Stimulated activated CD4-positive, alpha-beta T cell treated with anti-CD3 and anti-CD28 coated beads, TNF-alpha, amount 100 ng/mL, for 1 hour (primary cell): ENCODE measurements at regions not wholly inside any gene's neighbourhood (a gene's known extent, or its start where the extent isn't known, plus 50 kb on each side); places are given as distances from the start of the nearest gene placed in this dataset.

Experiments used
- DNase-seq, 3 donors: peaks; one replicate each; pipeline ENCODE4 v3.0.0-alpha.2; 2020; ENCODE audit warnings: low read depth in 3 of 3, low spot score in 1 of 3

DNA sequence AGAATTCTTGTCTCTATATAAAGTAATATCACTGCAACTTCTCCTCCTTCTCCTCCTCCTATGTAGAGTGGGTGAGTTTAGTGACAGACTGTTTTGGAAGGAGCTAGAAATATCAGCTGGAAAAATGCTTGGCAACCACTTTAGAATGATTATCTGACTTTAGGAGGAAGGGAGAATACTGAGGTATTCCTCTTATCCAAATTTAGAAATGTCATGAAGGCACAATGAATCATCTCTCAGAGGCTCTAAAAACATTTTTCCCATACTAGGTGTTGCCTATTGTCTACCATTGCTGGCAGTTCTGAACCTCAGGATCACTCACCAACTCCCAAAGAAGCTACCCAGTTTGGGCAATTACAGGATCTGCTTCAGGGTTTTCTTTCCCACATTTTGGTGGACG lies 306.6 kb upstream of the ATP2B1 start:
- no peak for DNase-seq

DNA sequence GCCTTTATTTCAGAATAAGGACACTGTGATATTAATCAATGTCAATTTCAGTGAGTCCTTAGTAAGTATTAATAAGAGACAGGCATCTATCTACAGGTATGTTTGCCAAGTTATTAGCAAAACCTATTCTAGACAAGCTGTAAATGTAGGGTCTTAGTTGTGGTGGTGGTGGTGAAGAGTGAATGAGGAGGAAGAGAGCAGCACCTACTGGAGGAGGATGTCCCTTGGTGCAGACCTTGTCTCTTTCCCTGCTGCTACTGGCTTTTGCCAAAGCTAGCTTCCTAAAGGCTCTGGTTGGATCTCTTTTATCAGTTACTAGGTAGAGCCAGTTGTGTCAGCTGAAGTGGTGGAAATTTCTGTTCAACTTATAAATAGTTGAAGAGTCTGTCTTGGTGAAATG lies 304.8 kb upstream of the ATP2B1 start:
- DNase-seq, result no peak

DNA sequence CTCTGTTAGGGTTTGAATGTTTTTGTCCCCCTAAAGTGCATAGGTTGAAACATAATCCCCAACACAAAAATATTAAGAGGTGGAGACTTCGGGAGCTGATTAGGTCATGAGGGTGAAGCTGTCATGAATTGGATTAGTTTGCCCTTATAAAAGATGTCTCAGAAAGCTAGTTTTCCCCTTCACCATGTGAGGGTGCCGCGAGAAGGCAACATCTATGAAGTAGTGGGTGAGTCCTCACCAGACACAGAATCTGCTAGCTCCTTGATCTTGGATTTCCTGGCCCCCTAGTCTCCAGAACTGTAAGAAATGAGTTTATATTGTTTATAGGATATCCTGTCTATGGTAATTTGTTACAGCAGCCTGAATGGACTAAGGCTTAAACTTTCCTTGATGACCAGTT lies 301.5 kb upstream of the ATP2B1 start:
- DNase-seq, result no peak

DNA sequence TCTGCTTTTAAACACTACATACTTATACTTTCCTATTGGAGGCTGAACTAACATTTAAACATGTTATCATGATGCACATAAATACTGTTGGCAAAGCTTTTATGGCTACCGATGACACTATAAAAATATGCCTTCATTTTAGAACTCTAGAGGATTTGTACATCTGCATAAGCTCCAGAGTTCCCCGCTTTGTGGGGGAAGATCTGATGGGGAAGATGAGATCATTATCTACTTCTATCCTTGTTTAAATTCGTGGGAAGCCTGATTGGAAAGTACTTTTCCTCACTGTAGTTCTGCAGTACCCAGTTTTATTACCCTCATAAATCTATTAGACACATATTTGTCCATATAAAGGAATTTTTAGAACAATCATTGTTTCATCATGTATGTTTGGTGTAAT lies 299.6 kb upstream of the ATP2B1 start:
- DNase-seq, result no peak

DNA sequence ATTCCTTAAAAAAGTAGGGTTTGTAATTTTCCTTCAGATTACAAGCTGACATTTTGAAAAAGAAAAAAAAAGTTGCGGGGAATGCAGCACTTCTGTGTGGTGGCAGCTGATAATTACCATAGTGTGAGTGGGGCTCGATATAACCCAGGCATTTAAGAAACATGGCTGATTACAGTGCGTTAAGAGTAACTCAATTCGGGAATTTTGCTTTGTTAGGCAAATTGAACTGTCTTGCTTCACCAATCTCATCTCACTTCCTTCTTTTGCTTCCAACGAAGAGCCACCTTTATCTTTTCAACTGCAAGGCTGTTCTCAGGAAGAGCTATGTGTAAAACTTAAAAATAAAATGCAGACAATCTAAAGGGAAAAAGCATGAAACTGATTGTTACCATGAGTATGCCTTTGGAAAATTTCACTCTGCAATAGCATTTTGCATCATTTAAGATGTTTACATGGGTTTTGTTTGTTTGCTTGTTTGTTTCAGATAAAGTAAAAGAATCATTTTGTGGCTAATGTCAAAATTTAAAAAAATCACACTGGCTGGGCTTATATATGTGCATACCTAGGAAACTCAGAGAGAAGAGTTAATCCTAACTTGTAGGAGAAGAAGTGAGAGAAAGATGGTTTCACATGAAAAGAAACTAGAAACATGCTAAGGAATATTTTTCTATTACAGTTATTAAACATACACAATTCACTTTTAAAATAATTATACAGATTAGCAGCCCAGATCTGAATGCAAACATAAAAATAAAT lies 295.9 kb upstream of the ATP2B1 start:
- no peak for DNase-seq

DNA sequence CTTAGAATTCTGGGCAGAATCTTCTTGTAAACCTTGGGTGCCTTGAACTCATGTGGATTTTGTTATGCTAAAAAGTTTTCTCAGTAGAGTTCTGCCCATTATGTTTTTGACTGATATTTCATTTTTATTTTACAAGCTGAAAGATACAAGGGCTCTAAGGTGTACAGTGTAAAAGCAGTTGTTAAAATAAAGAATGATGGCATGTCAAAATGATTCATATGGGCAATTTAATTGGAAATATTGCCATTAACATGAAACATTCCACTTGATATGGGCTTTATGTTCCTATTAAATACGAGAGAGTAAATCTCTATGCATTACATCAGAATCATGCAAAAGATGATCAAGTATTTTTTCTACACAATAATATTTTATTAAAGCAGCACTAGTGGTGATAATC lies 295.1 kb upstream of the ATP2B1 start:
- DNase-seq, result no peak

DNA sequence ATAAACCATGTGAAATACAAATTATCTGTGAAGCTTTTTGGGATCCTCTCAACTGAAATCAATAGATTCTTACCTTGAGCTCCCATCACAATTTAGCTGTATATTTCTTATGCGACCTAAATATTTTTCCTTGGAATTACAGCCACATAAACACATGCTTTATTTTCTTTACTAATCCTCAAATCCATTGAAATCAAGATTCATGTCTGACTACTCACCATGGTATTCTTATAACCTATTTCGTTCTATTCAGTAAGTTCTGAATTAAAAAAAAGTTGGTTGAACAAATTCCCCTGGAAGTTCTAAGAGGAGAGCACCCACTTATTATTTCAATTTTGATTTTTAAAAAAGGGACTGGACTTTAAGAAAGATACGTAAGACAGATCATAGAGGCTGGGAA lies 292.1 kb upstream of the ATP2B1 start:
- DNase-seq, result no peak

DNA sequence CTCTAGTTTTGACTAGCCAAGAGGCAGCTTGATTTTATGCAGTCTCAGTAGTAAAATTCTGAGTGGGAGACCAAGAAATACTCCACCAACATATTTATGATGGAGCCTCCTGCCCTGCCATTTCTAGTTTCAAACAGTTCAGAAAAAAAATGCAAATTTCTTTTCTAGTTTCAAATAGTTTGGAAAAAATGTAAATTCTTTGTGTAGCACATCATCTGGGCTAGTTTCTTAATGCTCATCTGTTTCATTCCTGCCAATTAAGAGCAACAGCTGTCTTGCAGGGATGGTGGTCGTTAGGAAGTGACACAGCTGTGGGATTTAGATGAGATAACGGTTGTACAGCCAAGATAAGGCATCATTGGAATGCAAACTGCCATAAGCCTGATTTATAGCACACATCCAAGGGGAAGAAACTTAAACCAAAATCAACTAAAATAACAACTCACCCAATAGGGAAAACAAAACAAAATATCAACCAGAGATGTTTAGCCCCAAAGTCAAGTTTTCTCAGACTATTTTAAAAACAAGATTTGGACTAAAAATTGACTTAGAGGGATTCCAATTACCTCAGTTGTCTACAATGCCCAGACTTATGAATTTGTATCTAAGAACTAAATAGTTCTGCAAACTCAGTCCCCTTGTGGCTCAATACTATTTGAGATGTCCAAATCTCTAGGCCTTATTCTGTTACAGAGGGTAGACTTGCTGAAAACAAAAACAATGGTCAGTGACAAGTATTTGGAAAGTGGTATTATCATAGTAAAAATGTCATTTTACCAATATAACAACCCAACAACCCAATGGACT lies 291.3 kb upstream of the ATP2B1 start:
- no peak for DNase-seq

DNA sequence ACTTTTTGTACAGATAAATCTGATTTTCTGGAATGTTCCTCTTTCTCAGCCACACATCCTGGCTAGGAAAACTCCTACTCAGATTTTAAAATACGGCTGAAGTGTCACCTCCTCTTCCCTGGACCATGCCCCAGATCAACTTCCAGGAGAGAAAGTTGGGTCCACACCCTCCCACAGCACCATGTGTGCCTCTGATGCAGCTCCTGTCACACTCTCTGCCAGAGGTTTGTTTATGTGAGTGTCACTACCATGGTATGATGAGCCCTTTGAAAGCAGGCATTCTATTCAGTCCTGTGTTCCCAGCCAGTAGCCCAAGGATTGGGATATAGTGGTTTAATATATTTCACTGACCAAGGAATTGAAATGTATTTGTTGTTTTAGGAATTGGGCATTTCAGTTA lies 287.2 kb upstream of the ATP2B1 start:
- DNase-seq, result no peak

DNA sequence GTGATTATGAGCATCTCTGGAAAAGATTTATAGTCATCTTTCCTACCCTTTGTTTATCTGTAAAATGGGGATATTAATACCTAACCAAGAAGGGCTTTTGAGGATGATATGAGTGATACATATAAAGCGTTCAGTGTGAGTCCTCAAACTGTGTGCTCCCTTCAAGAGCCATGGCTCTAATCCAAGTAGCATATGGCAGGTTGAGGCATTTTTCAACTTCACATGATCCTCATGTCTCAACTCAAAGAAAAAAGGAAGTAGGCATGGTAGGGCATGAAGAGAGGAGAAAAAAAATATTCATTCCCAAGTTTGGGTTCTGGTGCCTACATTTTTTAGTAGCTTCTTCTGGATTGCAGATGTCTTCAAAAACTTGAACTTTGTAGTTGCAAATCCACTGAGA lies 286.3 kb upstream of the ATP2B1 start:
- DNase-seq, result no peak

DNA sequence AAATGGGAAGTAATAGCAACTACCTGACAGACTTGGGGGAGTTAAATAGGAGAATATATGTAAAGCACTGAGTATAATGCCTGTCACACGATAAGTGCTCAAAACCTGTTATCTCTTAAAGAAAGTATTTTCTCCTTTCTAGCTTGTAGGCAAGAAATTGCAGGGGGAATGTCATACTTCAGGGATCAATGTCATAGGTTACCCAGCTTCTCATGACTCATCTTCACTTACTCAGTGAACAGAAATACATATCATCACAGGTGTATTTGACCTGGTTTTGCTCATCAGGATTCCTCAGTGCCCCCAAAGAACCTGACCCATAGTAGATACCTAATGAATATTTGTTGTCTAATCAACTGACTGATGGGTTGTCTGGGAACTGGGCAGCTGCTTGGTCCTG lies 285.0 kb upstream of the ATP2B1 start:
- no peak for DNase-seq

DNA sequence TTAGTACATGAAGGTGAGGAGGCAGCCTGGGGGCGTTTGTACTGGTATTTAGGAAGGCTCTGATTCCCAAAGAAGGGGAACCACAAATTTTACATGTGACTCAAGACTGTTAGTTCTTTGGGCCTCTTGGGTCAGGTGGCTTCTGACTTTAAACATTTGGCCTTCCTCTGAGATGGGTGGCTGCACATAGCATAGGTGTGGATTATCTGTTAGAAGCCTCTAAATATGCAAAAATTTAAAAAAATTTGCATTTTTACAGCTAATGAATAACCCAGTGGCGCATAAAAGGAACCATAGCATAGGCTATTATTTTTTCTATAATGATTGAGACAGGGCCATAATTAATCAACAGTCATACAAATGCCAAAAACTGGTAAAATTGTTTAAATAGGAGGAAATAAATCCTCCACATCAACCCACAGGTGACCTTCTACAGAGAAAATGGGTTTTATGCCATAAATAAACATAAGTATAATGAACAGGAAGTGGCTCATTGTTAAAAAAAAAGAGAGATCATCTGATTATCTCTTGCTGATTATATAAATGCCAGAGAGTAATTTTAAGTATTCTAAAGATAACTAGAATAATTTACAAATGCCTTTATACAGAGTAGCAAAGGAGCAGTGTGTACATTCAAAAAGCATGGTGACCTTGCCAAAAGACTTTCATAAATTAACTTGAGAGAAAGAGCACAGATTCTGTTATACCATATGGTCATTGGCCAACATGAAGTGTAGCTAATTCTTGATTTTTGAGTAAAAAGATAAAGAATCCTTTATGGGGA lies 284.2 kb upstream of the ATP2B1 start:
- DNase-seq, result no peak

DNA sequence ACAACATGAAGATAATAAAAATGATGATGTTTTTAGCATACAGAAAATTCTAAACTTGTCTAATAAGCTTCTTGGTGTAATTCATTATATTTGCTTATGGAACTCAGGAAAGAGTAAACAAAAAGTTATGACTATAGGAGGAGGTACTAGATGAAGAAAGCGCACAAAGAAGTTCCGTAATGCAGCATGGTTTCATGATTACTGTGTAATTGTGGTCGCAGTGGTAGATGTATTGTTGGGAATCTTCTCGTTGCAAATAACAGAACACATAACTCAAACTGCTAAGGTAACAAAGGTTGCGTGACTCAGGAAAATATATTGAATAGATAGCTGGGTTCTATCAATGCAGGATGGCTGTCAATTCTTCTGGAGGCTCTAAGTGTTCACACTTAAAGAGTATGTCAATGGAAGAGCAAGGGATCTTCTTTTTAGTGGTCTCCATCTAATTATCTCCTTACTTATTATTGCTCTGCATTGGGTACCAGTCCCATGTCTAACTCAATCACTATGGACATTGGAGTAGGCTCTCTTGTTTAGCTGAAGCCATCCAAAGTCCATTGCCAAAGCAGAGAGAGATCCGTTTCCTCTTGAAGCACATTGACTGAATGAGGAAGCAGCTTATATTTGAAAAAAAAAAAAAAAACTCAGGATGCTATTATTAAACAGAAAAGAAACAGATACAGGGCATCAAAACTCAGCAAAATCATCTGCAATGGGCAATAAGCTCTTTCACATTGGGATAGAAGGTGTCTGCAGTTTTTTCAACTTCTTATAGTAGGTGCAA lies 283.4 kb upstream of the ATP2B1 start:
- DNase-seq, result no peak

DNA sequence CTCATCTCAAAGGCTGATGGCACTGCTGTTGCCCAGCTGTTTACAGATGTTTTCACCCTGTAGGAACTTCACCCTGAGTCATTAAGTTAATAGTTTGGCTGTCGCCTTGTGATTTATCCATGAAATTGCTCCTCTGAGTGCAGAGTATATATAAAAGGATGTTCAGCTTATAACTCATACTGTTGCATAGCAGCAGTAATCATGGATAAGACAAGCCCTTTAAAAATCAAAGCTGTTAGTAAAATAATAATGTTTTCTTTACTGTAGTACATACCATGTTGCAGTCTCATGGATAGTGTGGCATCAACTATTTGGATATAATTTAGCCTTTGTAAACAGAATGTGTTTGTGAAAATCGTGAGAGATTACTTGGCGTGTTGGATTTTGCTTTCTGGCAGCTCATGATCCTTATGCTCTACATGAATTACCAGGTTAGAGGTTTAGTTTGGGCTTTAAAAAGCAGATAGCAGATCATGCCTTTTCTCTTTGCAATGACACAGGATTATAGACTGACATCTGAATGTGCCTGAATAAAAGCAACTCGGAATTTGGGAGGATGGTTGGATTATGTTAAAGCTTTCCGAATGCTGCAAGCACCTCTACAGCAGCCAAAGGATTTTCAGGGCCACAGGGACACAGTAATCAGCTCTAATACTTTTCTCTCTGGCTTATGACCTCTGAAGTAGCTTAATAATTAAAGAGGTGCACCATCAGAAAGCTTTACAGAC lies 279.7 kb upstream of the ATP2B1 start:
- no peak for DNase-seq

DNA sequence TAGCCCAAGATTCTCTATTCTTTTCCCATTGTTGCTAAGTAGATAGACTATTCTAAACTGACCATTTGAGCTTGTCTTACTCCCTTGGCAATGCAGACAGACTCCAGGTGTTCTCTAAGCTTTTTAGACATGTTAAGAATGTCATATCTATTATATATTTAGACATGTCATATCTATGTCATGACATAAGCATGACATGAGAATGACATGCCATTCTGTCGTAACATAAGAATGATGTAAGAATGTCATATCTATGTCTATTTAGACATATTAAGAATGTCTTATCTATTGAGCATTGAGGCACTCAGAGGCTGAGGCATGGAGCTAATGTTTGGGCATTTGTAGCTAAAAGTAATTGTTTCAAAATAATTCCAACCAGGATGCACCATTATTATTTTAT lies 277.3 kb upstream of the ATP2B1 start:
- no peak for DNase-seq

DNA sequence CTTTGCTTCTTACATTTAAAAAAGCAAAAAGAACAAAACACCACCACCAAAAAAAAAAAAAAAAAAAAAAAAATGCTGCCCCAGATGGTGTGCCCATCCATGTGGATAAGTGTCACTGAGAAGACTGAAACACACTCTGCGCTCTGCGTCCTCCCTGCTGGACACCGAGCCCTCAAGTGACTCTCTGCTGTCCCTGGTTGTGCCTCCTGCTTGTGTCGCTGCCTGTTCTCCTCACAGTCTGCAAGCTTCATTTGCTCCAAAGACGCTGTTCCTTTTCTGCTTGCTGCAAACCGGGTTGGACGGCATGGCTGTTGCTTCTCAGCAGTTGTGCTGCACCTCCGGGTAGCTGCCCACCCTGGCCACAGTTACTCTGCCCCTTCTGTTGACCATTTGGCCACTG lies 276.2 kb upstream of the ATP2B1 start:
- DNase-seq, result no peak

DNA sequence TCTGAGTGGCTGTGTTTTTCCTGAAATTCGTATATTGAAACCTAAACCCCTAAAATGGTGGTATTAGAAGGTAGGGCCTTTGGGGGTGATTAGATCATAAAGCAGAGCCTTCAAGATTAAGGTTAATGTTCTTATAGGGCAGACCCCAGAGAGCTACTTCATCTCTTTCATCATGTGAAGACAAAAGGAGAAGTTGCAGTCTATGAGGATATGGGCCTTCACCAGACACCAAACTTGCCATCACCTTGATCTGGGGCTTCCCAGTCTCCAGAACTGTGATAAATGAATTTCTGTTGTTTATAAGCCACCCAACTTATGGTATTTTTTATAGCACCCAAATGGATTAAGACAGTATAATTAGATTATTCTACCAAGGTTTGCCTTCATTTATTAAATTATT lies 275.0 kb upstream of the ATP2B1 start:
- no peak for DNase-seq

DNA sequence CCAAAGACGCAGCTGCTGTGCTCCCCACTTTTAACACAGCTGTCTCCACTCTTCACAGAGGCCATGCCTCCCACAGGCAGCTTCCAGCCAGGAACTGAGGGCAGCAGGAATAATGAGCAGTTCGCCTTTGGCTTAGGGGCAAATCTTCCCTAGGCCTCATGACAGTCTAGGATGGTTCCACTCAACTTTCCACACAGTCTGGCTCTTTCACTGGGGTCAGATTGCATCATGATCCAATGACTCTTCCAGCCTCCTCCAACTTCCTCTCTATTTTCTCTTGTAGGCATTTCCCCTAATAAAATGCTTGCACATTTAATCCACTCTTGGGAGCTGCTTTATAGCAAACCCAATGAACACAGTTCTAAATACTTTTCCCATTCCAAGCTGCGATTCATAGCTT lies 271.6 kb upstream of the ATP2B1 start:
- no peak for DNase-seq

DNA sequence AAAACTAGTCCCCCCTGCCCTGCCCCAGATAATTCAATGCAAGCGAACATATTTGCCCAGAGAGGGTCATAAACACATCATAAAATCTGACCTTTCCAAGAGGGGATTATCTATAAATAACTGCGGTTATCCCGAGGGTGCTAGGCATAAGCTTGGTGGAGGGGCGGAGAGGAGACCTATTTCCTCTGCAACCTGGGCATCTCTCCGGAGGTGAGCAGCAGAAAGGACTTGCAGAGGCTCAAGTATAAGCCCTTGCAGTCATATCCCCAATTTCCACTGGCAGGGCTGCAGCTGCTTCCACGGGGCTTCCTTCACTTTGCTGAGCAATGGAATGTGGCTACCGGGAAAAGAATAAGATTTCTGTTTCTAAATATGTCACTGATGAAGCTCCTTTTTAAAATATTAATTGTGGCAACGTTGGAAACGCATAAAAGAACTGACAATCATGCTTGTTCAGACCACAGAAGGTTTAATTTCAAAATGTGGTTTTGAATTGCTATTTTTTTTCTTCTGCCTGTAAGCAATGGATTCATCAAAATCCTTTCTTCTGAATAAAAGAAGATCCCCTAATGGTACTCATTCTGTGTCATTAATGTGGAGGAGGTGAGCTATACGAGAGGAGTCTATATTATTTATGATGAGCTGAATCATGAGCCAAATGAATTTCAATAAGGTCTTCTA lies 268.9 kb upstream of the ATP2B1 start:
- DNase-seq, result no peak

DNA sequence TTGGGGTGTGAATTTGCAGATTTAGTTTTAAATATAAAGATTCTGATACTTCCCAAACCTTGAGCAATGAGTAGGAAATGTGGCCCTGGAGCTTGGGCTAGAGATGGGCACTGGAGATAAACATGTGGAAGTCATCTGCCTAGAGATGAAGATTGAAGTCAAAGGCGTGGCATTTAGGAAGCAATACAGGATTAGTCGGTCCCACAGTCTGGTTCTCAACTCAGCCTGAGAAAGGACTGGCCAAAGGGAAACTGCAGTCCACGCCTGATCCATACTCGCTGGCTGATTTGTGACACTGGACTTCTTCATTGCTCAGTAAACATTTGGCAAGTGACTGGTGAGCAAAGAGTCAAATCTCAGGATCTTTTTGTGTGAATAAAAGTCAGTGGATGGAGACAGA lies 268.2 kb upstream of the ATP2B1 start:
- DNase-seq, result no peak
